GM12878 (cell line): ENCODE measurements at regions not wholly inside any gene's neighbourhood (a gene's known extent, or its start where the extent isn't known, plus 50 kb on each side); places are given as distances from the start of the nearest gene placed in this dataset.
A peak's percentile ranks its signal among the peaks of the same experiment; 100 is the strongest.
"Not testable (repeated sequence)": the region's sequence is repeated elsewhere in the genome, so short reads cannot be mapped to it uniquely, and the experiment has no call there.

ENCODE experiments used
- ATAC-seq: fragments of 200-7000 bp; cut with Tn5 transposase; 3 replicates; pipeline ENCODE4 v1.9.1; 2020; ENCODE audit warnings: mild to moderate bottlenecking, moderate library complexity
- BruUV-seq: library from RNA; stranded (reverse); fragments of 400-500 nt; replicated peaks from 2 replicates; lab custom pipeline; 2021; lab: Mats Ljungman, UMichigan
- CTCF ChIA-PET: fragments of 300-600 bp; sonication (Branson Sonifier 250); formaldehyde crosslinking; extraction: SDS; loops from one replicate; lab custom pipeline; 2021; ENCODE audit warnings: inconsistent platforms; lab: Yijun Ruan, JAX
- POLR2A ChIA-PET: fragments of 350-600 bp; formaldehyde crosslinking; extraction: SDS; loops from one replicate; lab custom pipeline; 2021; ENCODE audit warnings: inconsistent platforms; lab: Charles Lee
- RAD21 ChIA-PET: fragments of 300-600 bp; sonication (Branson Sonifier 250); formaldehyde crosslinking; loops from one replicate; lab custom pipeline; 2023; ENCODE audit warnings: antibody characterized with exemption; ENCODE audit not compliant: unreplicated experiment; lab: Charles Lee
- SMC1A ChIA-PET: fragments of 300-600 bp; sonication (Branson Sonifier 250); formaldehyde crosslinking; loops from one replicate; lab custom pipeline; 2023; ENCODE audit not compliant: unreplicated experiment, uncharacterized antibody; lab: Charles Lee
- DNase-seq: peaks from one replicate; pipeline ENCODE4 v3.0.0-alpha.2; 2011; ENCODE audit warnings: low read depth, low spot score
- FAIRE-seq: peaks from 3 replicates; lab custom pipeline; 2011; peaks lifted over from hg19 to GRCh38; lab: Jason Lieb, UNC
- H2AFZ ChIP-seq: 2 replicates; pipeline ENCODE4 v1.6.0; 2011; ENCODE audit warnings: low read depth, low read length, control low read depth; ENCODE audit not compliant: control insufficient read depth
- H3K27ac ChIP-seq: 2 replicates; pipeline ENCODE4 v1.5.1; 2011; ENCODE audit warnings: control low read depth; ENCODE audit not compliant: control insufficient read depth, insufficient read depth
- H3K27me3 ChIP-seq, 2 experiments: replicated peaks in 1 of 2; 2 replicates each; pipeline versions ENCODE4 v1.6.0 to v1.6.1; 2011; ENCODE audit warnings: low read length in 1 of 2; ENCODE audit not compliant: control insufficient read depth in 2 of 2, insufficient read depth in 2 of 2
- H3K36me3 ChIP-seq, 2 experiments: 2 replicates each; pipeline ENCODE4 v1.5.1; 2011; ENCODE audit warnings: low read length in 1 of 2; ENCODE audit not compliant: control insufficient read depth in 2 of 2, insufficient read depth in 2 of 2
- H3K4me1 ChIP-seq: 2 replicates; pipeline ENCODE4 v1.6.1; 2011; ENCODE audit warnings: mild to moderate bottlenecking, low read length, moderate library complexity, mixed read lengths; ENCODE audit not compliant: control insufficient read depth, insufficient read depth
- H3K4me2 ChIP-seq: 2 replicates; pipeline ENCODE4 v1.6.0; 2011; ENCODE audit warnings: control low read depth; ENCODE audit not compliant: control insufficient read depth, insufficient read depth
- H3K4me3 ChIP-seq: fragments of 200-600 bp; sonication (generic); 2 replicates; pipeline ENCODE4 v1.5.1; 2016
- H3K79me2 ChIP-seq: 2 replicates; pipeline ENCODE4 v1.6.0; 2011; ENCODE audit warnings: low read length; ENCODE audit not compliant: control insufficient read depth, insufficient read depth
- H3K9ac ChIP-seq: 2 replicates; pipeline ENCODE4 v1.8.0; 2011; ENCODE audit warnings: low read length, control low read depth, mixed read lengths; ENCODE audit not compliant: control insufficient read depth, insufficient read depth
- H3K9me3 ChIP-seq: replicated peaks from 3 replicates; pipeline ENCODE4 v1.5.1; 2011; ENCODE audit warnings: mild to moderate bottlenecking, low read length; ENCODE audit not compliant: control insufficient read depth, insufficient read depth
- H4K20me1 ChIP-seq: 2 replicates; pipeline ENCODE4 v1.6.0; 2011; ENCODE audit not compliant: control insufficient read depth, insufficient read depth
- CUX1 ChIP-seq: IDR thresholded peaks from 2 replicates; pipeline ENCODE4 v1.6.1; 2012; ENCODE audit warnings: improper control_type of control experiment, low read depth, low read length; ENCODE audit not compliant: insufficient replicate concordance
- WGBS: methylation state at CpG from one replicate; pipeline ENCODE4 v1.1.6; 2016; ENCODE audit warnings: low lambda C conversion rate; ENCODE audit not compliant: insufficient replicate concordance, insufficient coverage; ENCODE audit errors: missing lambda C conversion rate; 5-methylcytosine and 5-hydroxymethylcytosine counted together
- in situ Hi-C: fragments of 300-500 bp; cut with MboI; formaldehyde crosslinking; loops from 9 replicates; pipeline ENCODE4 v1.14.3; 2018; ENCODE audit warnings: mixed read lengths
- intact Hi-C: fragments of 100-400 bp; cut with micrococcal nuclease; formaldehyde crosslinking; loops from one replicate; pipeline ENCODE4 v1.14.2; 2022; ENCODE audit not compliant: unreplicated experiment

- DNase-seq, H3K9me3 ChIP-seq, CTCF ChIA-PET, FAIRE-seq, H3K9ac ChIP-seq, H3K36me3 ChIP-seq, in situ Hi-C loops, SMC1A ChIA-PET, BruUV-seq, POLR2A ChIA-PET, H3K79me2 ChIP-seq, H3K4me1 ChIP-seq, H4K20me1 ChIP-seq, H3K4me3 ChIP-seq, RAD21 ChIA-PET, intact Hi-C loops, H3K27me3 ChIP-seq: not testable (repeated sequence)
- ATAC-seq, result peak; percentile 65
- H2AFZ ChIP-seq, result peak overlapping the region; percentile 63; the same call in 1 of the 2 replicates
- TF ChIP-seq CUX1, result peak; percentile 38
- H3K4me2 ChIP-seq, result 0 out of 2 replicates have a peak overlapping the region, but pooled peaks have one; percentile 17
- H3K27ac ChIP-seq, result peak overlapping the region; percentile 37; the same call in 1 of the 2 replicates
These were observed 169.9 kb downstream of the SPDYE17 start for GRCh38 chr7:76862241-76862640.

GRCh38 chr7:76859933-76860332 lies 172.2 kb downstream of the SPDYE17 start:
- peak; percentile 21 for ATAC-seq
- H3K79me2 ChIP-seq, H3K9ac ChIP-seq, in situ Hi-C loops, H3K9me3 ChIP-seq, intact Hi-C loops, BruUV-seq, H3K27me3 ChIP-seq, H3K4me3 ChIP-seq, RAD21 ChIA-PET, H3K4me1 ChIP-seq, H3K27ac ChIP-seq, H4K20me1 ChIP-seq, H3K36me3 ChIP-seq, SMC1A ChIA-PET, FAIRE-seq, H3K4me2 ChIP-seq, DNase-seq: not testable (repeated sequence)
- CTCF ChIA-PET, result interaction anchor here (0.6 kb wide), 1 partner anchor 12 kb away, joined by 5 read pairs; no protein-coding TSS in a partner anchor
- peak overlapping the region; percentile 15; the same call in 1 of the 2 replicates for H2AFZ ChIP-seq
- POLR2A ChIA-PET, result interaction anchor here (0.6 kb wide), 1 partner anchor 472 kb away, joined by 6 read pairs; no protein-coding TSS in a partner anchor
- 46% methylated on average over 5 of the region's 5 CpGs for WGBS
